ENCODE measurements at regions not wholly inside any gene's neighbourhood (a gene's known extent, or its start where the extent isn't known, plus 50 kb on each side); places are given as distances from the start of the nearest gene placed in this dataset.

DNA sequence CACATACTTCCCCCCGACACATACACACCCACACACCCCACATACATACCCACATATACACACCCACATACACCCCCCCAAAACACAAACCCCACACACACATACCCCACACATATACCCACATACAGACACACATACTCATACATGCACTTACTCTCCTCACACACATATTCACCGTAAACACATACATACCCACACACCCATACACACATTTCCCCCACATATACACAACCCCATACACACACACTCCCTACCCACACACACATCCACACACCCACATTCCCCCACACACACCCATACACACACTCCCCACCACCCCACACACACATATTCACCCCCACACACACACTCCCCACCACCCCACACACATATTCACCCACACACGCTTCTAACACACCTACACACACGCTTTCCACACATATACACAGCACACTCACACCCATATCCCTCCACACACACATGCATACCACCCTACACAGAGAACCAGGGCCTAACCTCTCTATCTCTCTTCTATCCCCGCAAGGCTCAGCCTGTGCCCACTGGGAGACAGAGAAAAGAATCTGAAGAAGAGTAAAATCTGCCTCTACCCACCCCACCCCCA, 182.4 kb upstream of the ETAA1 start:
- no peak for DNase-seq (ENCODE audit: low read depth in 3 of 3, low spot score in 2 of 3)

DNA sequence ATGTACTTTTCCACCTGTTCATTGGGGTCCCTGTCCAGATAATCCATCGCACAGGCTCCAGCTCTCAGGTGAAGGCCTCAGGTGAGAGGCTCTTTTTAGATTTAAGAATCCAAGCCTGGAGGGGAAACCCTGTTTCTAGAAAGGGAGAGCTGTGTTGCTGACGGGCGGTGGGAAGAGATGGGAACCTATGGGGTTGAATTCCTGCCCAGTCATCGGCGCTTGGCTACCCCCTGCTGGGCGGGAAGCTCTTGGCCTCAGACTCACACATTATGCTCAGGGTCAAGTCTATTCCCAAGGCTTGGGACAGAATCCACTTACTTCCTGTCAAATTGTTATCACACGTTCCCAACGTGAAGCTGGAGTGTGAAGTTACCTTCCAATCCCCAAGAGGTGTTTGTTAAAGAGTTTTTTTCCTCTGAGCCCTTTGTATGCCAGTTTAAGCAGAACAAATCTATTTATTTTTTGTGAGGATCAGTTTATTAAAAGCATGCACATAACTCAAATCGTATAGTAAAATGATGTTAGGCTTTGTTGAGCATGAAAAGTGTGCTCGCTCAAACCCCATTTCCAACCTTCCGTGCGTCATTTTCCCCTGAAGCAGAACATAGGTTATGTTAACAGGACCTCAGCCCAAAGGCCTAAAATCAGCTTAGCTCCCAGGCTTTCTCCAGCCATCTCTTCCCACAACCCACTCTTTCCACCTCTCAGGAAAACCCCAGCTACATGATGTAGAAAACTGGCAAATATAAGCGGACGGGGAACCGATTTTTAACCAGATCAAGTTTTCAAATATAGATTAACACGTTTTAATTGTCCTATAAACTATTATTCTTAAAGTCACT, 181.7 kb upstream of the ETAA1 start:
- DNase-seq (ENCODE audit: low read depth in 3 of 3, low spot score in 2 of 3) = peak; percentile 53 to 61 (median 55)

DNA sequence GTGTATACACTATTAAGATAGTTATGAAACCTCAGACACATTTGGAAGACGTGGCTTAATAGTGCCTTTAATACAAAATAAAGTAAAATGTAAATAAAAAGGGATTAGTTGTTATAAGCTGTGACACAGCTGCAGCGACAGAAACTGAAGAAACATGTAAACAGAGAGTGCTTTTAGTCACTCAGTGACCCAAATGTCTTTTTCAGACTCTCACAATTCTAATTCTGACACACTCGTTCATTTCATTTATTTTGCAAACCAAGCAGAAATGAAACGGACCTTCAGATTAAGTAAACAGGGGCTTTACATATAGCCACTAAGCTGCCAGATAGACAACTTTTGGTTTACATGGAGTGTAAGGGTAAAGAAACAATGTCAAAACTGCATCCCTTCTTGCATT, 181.0 kb upstream of the ETAA1 start:
- no peak for DNase-seq (ENCODE audit: low read depth in 3 of 3, low spot score in 2 of 3)

DNA sequence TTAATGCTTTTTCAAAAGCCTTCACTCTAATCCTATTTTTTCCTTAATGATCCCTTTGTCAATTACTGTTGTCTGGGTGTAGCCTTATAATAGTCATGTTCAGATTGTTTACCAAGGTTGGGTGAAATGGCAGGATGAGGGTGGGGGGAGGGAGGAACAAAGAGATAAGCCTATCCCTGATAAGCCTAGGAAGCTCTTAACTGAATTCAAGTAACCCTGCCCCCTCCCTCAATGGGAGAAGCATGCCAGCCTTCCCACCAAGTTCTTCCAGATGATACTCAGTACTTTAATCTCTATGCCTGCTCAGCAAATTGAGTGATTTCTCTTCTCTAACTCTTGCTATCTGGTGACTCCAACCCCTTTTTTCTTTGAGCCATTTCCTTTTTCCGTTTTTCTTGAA, 180.3 kb upstream of the ETAA1 start:
- no peak for DNase-seq (ENCODE audit: low read depth in 3 of 3, low spot score in 2 of 3)

DNA sequence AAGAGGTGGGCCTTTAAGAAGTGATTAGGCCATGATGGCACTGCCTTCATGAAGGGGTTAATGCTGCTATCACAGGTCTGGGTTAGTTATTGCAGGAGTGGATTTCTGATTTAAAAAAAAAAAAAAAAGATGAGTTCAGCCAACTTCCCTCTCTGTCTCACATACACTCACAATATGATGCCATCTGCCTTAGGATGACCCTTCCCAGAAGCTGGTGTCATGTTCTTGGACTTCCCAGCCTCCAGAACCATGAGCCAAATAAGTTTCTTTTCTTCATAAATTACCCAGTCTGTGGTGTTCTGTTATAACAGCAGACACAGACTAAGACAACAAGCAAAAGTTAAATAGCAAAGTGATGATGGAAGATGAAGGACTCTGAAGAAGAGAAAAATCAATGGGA, 179.7 kb upstream of the ETAA1 start:
- no peak for DNase-seq (ENCODE audit: low read depth in 3 of 3, low spot score in 2 of 3)

DNA sequence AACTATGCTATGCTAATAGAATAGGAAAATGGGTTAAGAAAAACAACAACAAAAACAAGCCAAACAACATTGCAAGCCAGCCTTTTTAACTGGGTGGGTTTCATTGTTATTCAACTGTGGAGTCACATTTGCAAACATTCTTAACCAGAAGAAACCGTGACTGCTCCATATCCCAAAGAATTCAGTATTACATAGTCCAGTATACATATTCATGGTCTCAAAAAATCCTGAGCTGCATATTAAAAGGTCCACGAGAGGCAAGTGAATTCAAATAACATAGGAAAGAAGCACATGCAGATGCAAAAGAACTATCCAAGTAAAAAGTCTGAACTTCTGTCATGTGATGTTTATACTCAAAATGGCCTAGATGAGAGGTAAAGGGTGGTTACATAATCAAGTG, 179.1 kb upstream of the ETAA1 start:
- no peak for DNase-seq (ENCODE audit: low read depth in 3 of 3, low spot score in 2 of 3)

DNA sequence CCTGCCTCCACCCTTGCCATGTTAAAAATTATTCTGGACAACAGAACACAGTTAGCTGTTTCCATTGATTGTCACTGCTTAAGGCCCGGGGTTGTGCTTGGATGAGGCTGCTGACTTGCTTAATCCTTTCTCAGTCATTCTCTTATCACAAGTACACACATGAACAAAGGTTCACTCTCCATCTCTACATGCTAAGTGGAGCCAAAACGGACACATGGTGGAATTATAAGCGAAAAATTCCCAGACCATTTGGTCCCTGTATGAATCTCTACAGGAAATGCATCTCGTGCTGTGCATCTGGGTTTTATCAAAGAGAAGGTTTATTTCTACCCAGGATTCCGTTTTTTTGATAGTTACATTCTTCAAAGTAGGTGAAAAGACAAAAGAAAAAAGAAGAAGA, 177.5 kb upstream of the ETAA1 start:
- DNase-seq (ENCODE audit: low read depth in 3 of 3, low spot score in 2 of 3) = no peak

DNA sequence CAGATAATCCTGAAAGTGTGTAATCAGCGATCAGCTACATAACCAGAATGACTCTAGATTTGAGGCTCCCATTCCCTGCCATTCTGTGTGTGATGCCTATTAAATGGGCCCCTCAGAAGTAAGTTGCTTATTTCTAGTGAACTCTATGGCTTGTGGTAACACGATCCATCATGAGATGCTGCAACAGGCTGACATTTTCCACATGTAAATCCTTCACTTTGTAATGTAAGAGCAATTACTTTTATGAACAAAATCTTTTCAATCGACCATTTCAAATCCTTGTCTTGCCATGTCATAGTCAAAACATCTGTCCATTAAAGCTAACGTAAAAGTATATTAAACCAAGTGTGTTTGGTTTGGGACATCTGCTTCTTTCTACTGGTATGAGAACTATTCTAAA, 175.9 kb upstream of the ETAA1 start:
- no peak for DNase-seq (ENCODE audit: low read depth in 3 of 3, low spot score in 2 of 3)

DNA sequence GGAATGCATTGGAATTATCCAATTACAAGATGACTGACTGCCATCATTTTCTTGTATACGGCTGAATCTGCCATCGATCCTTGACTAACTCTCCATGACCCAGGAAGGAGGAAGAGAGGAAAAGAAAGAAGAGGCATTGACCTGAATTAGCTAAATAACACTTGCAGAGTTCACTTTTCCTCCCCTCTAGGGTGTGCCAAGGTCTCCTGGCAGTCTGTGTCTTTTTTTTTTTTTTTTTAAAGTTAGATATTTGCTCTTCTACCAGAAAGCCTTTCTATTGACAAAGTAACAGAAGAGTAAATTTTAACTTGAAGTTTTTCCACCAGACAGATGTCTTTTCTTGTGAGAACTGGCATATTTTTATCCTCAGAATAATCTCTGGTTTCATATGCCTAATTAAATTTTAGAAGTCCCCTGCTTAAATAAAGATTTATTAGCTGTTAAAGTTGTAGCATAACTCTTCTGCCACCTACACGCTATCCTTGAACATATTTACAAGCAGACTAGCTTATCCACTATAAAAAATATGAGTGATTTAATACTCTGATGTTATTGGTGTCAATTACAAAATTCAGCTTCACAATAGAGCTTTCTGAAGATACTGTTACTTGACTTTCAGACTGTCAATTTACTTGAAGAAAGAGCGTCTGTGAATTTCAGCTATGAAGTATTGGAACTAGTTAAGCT, 171.7 kb upstream of the ETAA1 start:
- DNase-seq (ENCODE audit: low read depth in 3 of 3, low spot score in 2 of 3) = no peak

DNA sequence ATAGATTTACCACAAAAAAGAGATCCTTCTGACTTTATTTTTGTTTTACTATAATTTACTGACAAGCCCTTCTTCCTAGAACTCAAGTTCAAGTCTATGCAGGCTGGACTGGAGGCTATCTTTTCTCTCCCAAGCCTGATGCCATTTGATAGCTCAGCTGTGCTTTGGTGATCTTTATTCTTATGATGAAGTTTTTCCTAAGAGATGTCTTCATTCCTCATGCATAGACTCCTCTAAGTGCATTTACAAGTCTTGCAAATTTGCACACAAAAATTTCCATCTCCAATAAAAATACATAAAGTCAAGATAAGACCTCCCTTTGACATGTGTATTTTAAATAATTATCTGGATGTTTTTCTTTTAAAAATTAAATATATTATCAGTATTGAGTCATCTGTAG, 167.4 kb upstream of the ETAA1 start:
- DNase-seq (ENCODE audit: low read depth in 3 of 3, low spot score in 2 of 3) = no peak

DNA sequence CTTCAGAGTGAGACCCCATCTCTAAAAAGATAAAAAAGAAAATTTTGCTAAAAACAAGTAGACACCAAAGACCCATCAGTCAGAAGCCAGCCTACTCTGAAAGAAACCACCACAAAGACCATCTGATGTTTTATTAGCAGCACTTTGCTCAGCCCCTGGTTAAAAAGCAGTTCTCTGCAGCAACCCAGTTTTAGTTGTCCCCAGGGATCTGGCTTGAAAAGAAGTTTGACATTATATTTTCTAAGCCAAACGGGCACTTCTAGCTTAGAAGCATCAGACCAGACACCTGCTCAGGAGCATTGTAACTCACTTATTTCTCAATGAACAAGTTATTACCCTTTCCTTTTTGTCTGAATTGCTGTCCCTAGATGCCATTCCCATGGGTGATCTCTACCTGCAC, 164.2 kb upstream of the ETAA1 start:
- no peak for DNase-seq (ENCODE audit: low read depth in 3 of 3, low spot score in 2 of 3)

DNA sequence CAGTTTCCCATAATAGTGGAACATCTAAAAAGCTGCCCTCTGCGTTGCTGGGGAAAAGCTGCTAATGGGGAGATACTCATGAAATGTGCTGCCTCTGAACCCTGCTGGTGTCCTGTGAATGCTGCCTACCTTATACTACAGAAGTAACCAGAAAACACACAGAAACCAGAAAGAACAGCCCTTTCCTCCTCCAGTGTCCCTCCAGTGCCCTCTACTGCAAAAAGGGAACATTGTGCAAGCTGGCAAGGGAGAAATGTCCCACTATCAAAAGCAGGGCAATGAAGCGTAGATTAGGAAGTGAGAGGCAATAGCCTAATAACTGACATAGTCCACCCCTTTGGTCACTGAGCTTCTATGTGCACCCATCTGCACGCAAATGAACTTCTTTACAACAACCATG, 162.7 kb upstream of the ETAA1 start:
- no peak for DNase-seq (ENCODE audit: low read depth in 3 of 3, low spot score in 2 of 3)

DNA sequence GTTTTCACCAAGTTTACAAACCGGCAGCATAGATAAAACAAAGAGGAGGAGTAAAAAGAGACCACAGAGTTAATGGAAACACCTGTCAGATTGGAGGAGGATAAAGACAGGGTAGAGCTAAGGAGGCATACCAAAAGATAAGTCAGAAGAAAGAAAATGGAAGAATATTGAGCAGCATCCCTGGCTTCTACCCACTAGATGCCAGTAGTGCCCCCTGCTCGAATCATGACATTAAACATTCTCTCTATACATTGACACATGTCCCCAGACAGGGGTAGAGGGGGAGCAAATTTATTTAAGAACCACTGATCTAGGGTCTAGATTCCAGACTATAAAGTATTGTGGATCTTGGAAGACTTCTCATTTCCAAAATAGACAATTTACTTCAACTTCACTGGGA, 159.8 kb upstream of the ETAA1 start:
- DNase-seq (ENCODE audit: low read depth in 3 of 3, low spot score in 2 of 3) = no peak

DNA sequence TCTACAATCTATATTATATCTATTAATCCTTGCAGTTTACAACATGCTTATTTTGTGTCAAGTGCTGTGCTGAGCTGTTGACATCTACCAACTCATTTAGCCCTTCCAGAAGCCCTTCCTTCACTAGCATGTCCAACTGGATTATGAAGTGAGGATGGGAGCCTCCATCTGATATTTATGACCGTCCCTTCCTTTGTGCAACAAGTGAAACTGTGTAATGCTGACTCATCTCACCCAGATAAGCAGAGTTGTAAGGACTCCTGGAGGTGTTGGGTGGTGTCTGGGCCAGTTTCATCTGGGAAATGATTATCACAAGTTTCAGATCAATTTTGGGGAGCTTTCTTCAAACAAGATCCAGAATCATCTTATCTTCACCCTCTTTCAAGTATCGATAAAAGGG, 156.6 kb upstream of the ETAA1 start:
- no peak for DNase-seq (ENCODE audit: low read depth in 3 of 3, low spot score in 2 of 3)

DNA sequence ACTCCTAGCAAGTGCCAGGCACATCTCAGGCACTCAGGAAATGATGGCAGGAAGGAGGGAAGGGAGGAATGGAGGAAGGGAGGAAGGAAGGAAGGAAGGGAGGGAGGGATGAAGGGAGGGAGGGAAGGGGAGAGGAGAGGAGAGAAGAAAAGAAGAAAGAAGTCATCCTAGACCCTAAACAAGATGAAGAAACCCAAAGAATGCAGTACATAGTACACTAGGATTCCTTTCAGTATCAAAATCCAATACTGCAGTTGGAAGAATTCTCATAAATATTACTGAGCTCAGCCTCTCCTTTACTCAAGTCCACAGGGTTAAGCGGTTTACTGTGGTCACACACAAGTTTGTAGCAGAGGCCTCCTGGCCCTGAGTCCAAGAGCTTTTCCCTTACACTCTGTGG, 155.7 kb upstream of the ETAA1 start:
- no peak for DNase-seq (ENCODE audit: low read depth in 3 of 3, low spot score in 2 of 3)

DNA sequence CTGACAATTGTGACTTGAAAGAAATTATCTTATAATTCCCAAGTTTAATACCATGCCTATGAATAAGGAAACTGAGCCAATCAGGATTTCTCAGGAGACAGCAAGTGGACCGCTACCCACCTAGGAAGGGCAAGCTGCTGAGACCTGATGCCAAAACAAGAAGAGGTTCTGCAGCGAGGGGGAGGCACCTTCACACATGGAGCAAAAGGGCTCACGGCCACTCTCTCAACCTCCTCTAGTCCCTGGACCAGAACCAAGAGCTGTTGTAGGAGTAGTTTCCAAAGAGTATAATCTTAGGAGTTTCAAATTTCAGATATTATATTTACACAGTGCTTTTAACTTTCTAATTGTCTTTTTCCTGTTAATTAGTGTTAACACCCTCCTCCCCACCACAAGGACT, 154.7 kb upstream of the ETAA1 start:
- no peak for DNase-seq (ENCODE audit: low read depth in 3 of 3, low spot score in 2 of 3)

DNA sequence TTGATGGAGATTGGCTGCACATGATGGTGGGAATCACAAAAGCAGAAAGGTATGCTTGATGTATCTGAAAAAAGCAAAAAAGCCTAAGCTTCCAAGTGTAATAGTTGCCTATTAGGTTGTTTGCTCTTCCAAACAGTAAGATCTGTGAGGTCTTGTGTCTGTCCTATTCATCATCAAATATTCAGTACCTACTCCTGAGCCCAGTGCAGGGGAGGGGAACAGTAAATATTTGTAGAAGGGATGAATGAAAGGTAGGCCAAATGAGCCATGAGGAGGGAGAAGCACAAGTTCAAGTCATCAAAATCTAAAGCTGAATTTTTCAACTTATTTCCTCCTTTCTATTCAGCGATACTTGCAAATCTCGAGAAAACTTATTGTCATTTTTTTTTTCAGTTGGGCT, 153.2 kb upstream of the ETAA1 start:
- DNase-seq (ENCODE audit: low read depth in 3 of 3, low spot score in 2 of 3) = no peak

DNA sequence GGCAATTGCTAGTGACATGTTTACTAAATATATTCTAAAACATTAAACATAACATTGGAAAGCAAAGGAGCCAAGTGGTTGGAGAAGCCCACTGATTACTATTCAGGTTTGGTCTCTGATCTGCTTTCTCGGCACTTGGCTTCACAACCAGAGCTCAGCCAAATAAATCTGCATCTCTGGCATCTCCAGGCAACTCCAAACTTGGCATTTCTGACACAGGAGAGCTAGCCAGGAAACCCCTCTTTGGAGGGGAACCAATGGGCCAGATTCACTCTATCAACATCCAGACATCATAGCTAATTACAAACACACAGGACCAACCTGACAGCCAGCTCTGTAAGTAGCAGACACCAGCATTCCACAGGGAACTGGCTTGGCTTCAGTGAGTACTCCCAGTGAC, 150.3 kb upstream of the ETAA1 start:
- DNase-seq (ENCODE audit: low read depth in 3 of 3, low spot score in 2 of 3) = no peak

DNA sequence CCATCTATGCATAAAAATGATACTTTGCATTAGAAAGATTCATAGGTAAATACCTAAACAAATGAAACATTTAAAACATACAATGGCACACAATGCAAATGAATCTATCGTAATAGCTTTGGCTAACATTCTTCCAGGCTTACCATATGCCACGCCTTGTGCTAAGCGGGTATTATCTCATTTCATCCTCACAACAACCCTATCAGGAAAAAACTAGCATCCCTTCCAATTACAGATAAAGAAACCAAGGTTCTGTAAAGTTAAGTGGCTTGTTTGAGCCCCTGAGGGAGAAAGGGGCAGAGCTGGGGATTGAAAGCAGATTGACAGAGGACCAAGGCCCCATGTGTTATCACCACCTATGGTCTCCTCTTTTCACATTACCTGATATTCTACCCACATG, 145.4 kb upstream of the ETAA1 start:
- no peak for DNase-seq (ENCODE audit: low read depth in 3 of 3, low spot score in 2 of 3)

DNA sequence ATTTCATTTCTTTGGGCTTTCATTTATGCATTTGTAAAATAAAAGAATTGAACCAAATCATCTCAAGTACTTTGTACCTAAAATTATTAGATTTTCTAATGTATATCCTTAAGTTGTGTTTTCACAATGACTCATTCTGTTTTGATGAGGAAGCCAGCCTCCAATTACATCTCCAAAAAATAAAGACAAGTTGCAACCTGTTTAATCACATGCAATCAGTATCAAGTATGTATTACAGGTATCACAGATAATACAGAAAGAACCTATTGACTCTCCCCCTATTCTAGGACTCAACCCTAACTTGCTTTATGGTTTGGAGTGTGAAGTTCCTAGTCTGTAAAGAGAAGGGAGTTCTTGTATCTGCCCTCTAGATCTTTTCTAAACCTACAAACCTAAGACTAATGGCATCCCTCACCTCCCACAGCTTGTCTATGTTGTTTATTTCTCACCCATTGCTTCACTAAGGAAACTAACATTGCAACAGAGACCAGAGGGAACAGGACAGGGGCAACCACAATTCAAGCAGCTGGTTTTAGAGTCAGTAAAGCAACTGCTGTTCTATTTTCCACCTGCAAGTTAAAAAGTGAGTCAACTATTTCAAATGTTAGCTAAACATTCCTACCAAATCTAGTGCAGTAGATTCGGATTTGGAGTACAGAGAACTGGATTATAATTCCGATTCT, 141.1 kb upstream of the ETAA1 start:
- no peak for DNase-seq (ENCODE audit: low read depth in 3 of 3, low spot score in 2 of 3)

DNA sequence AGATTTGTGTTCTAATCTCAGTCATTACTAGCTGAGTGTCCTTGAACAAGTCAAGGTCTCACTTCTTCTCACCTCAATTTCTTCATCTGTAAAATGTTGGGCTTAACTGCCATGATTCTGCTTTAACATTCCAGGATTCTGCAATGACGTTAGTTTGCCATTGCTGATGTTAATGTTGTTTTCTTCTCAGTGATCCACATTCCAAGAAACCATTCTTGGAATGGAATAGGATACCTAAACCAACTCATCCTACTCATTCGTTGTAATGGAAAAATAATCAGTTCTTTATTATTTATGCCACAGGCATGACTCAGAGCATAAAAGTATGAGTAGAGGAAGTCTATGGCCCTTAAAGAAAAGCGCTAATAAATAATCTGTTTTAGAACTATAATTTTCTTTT, 140.2 kb upstream of the ETAA1 start:
- no peak for DNase-seq (ENCODE audit: low read depth in 3 of 3, low spot score in 2 of 3)

DNA sequence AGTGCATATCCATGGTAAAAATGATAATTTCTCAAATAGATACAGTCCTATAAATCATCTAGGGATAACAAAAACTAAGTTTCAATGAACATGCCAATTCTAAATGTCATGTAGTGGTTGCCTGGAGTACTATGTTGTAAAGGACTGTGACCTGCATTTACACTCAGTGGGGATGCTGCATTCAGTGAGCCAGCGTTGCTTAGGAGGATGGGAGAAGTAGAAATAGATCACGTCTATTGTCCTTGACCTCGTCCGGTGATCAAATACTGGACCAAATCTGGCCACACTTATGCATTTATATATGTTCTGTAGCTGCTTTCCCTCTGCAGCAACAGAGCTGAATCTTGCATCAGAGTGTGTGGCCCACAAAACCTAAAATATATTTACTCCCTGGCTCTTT, 139.0 kb upstream of the ETAA1 start:
- DNase-seq (ENCODE audit: low read depth in 3 of 3, low spot score in 2 of 3) = no peak
